ENCODE measurements at regions not wholly inside any gene's neighbourhood (a gene's known extent, or its start where the extent isn't known, plus 50 kb on each side); places are given as distances from the start of the nearest gene placed in this dataset.

DNA sequence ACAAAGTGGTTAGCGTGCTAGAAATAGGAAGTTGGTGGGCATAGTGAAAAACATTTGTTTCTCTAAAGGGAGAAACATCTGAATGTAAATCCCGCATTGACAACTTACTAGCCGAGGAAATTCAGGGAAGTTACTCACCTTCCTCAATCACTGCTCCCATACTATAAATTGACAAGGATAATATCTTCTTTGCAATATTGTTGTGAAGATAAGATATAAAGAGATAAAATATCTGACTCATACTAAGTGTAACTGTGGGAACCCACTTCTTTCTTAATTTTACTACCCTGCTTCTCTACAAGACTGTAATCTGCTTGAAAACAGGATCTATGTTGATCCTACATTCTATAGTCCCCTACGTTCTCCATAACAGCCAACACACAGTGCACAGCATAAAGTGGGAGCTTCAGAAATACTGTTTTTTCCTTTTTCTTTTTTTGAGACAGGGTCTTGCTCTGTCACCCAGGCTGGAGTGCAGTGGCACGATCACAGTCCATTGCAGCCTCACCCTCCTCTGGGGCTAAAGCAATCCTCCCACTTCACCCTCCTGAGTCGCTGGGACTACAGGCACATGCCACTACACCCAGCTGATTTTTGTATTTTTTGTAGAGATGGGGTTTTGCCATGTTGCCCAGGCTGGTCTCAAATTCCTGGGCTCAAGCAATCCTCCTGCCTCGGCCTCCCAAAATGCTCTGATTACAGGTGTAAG is 57.4 kb upstream of the C1orf21 start:
- intact Hi-C loops (cut with DNase I; ENCODE audit: low total_unique reads) = no loop called here

DNA sequence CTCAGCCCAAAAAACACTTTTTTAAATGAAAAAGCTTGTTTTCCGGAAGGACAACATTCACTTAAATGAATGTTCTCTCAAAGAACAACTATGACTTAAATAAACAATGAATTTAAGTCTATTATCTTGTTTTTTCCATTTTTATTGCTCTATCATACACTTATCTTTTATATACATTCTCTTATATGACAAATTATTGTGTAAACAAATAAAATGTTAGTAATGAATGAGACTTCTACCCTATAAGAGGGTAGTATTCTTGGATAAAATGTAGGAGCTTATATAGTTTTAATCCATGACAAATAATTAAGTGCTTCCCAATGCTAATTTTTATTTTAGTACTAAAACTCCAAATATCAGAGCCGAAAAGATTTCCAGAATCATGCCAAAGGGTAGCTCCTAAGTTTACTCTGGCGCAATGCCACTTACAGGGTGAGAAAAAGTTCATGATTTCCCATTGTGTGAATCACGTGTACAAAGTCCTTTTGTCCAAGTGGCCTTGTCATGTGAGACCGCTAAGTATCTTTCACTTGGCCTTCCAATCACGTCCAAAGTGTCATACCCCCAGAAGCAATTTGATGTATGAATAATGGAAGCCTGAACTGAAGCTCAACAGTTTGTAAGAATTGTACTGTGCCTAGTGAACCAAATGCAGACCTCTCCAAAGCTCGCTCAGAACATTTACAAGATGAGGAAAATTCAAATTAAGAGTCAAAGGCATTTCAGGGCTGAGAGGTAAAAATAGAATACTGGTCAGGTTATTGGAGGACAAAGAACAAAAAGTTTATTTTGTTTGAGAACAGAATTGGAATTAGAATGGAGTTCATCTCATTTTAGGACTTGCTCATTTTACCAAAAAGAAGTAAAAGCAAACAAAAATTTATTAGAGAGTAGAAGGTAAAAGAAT is 56.6 kb upstream of the C1orf21 start:
- TF ChIP-seq, protein P1, sequence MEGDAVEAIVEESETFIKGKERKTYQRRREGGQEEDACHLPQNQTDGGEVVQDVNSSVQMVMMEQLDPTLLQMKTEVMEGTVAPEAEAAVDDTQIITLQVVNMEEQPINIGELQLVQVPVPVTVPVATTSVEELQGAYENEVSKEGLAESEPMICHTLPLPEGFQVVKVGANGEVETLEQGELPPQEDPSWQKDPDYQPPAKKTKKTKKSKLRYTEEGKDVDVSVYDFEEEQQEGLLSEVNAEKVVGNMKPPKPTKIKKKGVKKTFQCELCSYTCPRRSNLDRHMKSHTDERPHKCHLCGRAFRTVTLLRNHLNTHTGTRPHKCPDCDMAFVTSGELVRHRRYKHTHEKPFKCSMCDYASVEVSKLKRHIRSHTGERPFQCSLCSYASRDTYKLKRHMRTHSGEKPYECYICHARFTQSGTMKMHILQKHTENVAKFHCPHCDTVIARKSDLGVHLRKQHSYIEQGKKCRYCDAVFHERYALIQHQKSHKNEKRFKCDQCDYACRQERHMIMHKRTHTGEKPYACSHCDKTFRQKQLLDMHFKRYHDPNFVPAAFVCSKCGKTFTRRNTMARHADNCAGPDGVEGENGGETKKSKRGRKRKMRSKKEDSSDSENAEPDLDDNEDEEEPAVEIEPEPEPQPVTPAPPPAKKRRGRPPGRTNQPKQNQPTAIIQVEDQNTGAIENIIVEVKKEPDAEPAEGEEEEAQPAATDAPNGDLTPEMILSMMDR (IDR thresholded peaks at IDR 0.05) = no peak
- Histone ChIP-seq H3K36me3 (no peaks in the 10 kb centered on the region), H3K27ac (peak overlapping the region in 1 of 2 donors; percentile 46), H3K4me3 (no peak overlapping the region), H3K4me1 (no peaks in the 10 kb centered on the region), H3K9me3 (no peaks in the 10 kb centered on the region), H3K27me3 (no peaks in the 10 kb centered on the region)
- intact Hi-C loops (cut with DNase I; ENCODE audit: low total_unique reads) = no loop called here
- DNase-seq (ENCODE audit: low spot score in 2 of 2) = no peak

More for the DNA sequence above, 57.4 kb upstream of the C1orf21 start:
- Histone ChIP-seq H3K36me3 (no peaks in the 10 kb centered on the region), H3K4me3 (no peak overlapping the region), H3K4me1 (no peaks in the 10 kb centered on the region), H3K27me3 (no peaks in the 10 kb centered on the region), H3K27ac (no peak overlapping the region), H3K9me3 (no peaks in the 10 kb centered on the region)
- no peak for DNase-seq (ENCODE audit: low spot score in 2 of 2)
- TF ChIP-seq POLR2A (IDR thresholded peaks at IDR 0.05) (no peak), POLR2AphosphoS5 (IDR thresholded peaks at IDR 0.05) (no peak)
- TF ChIP-seq, protein P1 (IDR thresholded peaks at IDR 0.05) = no peak

DNA sequence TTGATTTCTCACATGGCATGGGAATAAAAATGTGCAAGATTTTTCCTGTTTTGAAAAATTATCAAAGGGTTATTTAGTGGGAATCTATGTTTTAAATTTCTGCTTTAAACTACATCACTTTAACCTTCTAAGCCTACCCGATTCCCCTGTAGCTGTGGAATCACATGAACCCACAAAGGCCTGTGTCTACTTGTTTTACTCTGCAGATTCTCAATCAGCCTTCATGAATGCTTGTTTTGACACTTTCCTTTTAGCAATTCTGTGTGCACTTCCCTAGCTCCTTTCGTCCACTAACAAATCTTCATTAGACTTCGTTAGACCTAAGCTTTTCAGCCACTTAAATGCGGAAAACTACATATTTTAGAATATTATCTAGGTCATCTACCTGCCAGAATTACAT is 56.0 kb upstream of the C1orf21 start:
- Histone ChIP-seq H3K36me3 (no peaks in the 10 kb centered on the region), H3K9me3 (no peaks in the 10 kb centered on the region), H3K27ac (peak overlapping the region in 1 of 2 donors; percentile 46), H3K4me1 (no peaks in the 10 kb centered on the region), H3K4me3 (no peak overlapping the region), H3K27me3 (no peaks in the 10 kb centered on the region)
- TF ChIP-seq, protein P1 (IDR thresholded peaks at IDR 0.05) = no peak
- TF ChIP-seq POLR2A (IDR thresholded peaks at IDR 0.05) = no peak
- DNase-seq (ENCODE audit: low spot score in 2 of 2) = no peak
- intact Hi-C loops (cut with DNase I; ENCODE audit: low total_unique reads) = no loop called here

All from breast epithelium (tissue), 4 donors.